HG02970 (cell line): ENCODE measurements at regions not wholly inside any gene's neighbourhood (a gene's known extent, or its start where the extent isn't known, plus 50 kb on each side); places are given as distances from the start of the nearest gene placed in this dataset.

Experiments
- ATAC-seq: cut with Tn5 transposase; IDR thresholded peaks from one replicate; pipeline ENCODE4 v1.9.1; 2021; ENCODE audit warnings: mild to moderate bottlenecking, moderate library complexity, moderate number of reproducible peaks; ENCODE audit not compliant: unreplicated experiment, low FRiP score

DNA sequence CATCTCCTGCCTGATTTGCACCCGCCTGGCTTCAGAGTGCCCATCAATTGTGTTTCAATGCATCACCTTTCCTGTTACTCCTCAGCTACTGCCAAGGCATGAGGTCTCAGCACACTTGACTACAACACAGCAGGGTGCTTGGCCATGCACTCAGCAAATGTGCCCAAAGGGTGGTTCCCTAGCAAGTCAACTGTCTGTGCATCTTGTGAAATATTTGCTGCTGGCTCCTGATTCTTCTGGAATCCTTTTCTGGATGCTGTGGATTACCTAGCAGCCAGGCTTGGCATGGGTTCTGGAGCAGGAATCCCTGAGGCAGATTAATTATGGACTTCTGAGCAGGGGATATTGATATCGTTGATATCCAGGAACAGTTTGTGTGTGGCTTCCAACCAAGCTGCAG, 662.6 kb upstream of the MGMT start:
- ATAC-seq = no peak

DNA sequence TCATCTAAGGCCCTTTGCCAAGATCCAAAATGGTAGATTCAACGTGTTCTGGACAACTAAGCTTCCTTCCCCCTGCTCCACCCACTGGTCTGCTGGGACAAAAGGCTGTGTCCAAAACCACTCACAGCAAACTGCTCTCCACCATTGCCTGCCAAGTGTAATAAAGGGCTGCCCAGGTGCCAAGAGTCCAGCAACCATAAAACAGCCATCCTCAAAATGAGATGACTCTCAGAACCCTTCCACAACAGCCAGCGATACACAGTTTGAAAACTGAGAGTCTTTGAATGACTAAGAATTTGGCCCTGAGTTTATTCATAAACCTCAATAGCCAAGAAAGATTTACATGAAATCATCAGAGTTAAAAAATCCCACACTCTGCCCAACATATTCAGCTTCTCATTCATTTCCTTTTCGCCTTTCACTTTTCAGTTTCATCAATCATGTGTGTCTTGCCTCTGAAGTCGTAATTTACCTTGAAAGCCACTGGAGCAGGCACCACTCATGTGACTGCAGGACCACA, 658.1 kb upstream of the MGMT start:
- no peak for ATAC-seq

DNA sequence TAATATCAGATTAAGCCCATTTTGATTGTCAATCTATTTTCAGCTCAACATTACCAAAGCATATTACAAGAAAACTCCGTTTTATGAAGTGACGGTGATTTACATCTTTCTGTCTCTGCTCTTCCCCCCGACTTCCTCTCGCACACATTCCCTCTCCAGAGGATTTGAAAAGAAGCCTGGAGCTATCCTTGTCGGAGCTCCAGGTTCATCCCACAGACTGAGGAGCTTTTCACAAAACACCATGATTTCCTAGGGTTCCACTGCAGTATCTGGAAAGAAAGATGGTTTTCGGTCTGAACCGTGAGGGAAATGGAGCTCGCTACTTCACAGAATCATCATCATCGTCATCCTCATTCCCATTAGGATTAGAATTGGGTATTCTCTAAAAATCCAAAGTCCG, 655.5 kb upstream of the MGMT start:
- no peak for ATAC-seq

GRCh38 chr10:128812000-128812399, 655.0 kb upstream of the MGMT start:
- ATAC-seq = no peak

- ATAC-seq = no peak
Observed at GRCh38 chr10:128813574-128813973, 653.5 kb upstream of the MGMT start.

DNA sequence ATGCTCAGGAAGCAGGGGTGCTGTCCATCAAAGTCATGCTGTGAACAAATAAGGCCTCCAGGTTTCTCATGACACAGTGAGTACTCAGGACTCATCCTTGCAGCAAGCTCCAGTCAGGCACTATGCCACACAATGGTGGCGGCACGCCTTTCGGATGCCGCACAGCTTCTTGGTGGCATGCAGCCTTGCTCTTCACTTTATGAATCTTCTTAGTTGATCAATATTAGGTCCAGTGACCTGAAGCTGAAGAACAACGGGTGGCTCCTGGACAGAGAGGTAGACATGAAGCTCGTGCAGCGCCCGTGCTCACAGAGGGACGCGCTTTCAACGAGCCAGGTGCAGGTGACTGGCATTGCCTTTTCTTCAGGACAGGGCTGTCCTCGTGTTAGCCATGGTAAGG, 653.0 kb upstream of the MGMT start:
- no peak for ATAC-seq

GRCh38 chr10:128814782-128815181, 652.3 kb upstream of the MGMT start:
- no peak for ATAC-seq

- ATAC-seq = no peak
Observed at GRCh38 chr10:128816726-128817125, 650.3 kb upstream of the MGMT start.

- no peak for ATAC-seq
Observed at GRCh38 chr10:128817636-128818035, 649.4 kb upstream of the MGMT start.

- ATAC-seq = no peak
Observed at GRCh38 chr10:128820663-128821062, 646.4 kb upstream of the MGMT start.

DNA sequence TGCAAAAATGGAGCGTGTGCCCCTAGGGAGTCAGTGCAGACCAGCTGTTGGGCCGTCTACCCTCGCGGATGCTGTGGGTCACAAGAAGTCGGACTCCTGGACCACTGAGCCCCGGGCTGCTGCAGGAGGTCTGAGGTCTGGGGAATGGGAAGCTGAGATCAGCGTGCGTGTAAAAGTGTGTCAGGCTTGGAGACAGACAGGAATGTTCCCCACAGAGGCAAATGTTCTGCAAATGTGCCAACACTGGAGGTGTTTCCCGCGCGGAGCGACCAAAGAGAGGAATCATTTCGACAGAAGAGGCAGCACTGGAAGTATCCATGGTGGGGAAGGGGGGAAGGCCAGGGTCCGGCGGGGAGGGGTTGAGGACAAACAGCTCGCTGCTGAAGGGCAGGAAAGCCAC, 643.8 kb upstream of the MGMT start:
- ATAC-seq = no peak

GRCh38 chr10:128825626-128826025, 641.4 kb upstream of the MGMT start:
- ATAC-seq = no peak

GRCh38 chr10:128833671-128834070, 633.4 kb upstream of the MGMT start:
- ATAC-seq = no peak

- no peak for ATAC-seq
Observed at GRCh38 chr10:128835361-128835760, 631.7 kb upstream of the MGMT start.

DNA sequence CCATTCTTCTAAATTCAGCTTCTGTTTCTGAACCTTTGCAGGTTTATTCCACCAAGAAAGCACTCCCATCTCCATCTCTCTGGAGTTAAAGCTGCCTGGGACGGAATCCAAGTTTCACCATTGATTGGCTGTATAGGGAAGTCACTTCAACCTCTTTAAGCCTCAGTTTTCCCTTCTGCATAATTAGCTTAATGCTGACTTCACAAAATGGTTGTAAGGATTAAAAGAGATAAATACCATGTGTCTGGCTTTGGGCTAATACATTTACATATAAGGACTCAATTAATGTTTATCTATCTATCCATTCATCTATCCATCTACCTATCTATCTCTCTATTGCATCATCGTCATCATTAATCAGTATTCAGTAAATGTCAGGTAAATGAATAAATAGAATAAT, 629.6 kb upstream of the MGMT start:
- no peak for ATAC-seq

DNA sequence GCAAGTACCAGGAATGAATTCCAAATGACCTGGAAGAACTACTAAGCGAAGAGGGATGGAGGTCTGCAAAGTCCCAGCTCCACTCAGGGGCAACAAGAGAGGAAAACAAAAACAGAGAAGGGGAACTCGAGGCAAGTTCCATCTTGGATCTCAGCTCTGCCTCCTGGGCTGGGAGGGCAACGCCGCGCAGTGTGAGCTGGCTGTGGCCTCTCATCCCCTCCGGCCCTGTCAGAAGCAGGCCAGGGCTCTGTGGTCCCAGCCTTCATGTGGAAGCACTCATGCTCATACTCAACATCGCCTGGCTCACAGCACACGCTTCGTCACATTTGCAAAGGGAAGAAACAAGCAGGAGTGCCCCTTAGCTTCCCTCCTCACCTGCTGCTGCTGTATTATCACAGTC, 627.9 kb upstream of the MGMT start:
- no peak for ATAC-seq

DNA sequence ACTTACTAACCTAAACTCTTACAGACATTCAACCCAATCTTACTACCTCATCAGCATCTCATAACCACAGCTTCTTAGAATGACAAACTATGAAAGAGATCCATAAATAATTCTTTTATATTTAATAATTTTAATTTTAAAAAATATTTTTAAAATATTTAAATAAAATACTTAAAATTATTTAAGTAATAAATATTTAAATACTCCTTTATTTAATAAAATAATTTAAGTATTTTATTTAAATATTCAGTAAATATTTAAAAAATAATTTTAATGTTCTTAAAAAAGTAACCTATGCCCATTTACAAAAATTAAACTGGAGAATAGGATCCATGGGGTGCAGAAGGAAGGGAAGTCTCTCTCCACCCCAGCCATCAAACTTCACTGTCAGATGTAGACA, 627.3 kb upstream of the MGMT start:
- ATAC-seq = no peak

DNA sequence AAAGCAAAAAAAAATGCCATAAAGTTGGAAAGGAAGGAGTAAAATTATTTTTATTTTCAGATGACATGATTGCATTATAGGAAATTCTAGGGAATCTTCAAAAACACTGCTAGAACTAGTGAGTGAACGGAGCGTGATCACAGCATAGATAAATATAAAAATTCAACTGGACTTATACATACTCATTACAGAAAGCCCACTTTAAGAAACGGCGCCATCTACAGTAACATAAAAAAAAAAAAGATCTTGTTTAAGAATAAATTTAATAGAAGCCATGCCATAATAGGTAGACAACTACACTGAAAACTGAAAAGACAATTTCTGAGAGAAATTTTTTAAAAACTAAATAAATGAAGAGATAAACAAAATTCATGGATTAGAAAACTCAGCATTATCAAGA, 623.1 kb upstream of the MGMT start:
- ATAC-seq = no peak

GRCh38 chr10:128846927-128847326, 620.1 kb upstream of the MGMT start:
- ATAC-seq = no peak

DNA sequence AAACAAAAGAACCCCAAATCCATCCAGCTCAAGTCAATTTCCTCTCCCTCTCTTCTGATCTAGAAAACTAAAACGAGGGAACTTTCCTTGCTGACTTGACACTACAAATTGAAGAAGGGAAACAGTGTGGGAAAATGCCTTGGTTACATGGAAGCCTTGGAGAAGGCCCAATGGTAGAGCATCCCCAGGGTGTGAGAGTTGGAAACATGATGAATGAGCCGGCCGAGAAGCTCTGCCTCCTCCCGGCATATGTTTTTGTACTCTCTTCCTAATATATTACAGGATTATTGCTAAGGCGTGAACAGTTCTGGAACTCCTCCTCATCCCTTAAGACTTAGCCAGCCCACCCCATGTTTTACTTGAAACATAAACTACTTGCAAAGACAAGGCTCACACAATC, 618.2 kb upstream of the MGMT start:
- no peak for ATAC-seq

DNA sequence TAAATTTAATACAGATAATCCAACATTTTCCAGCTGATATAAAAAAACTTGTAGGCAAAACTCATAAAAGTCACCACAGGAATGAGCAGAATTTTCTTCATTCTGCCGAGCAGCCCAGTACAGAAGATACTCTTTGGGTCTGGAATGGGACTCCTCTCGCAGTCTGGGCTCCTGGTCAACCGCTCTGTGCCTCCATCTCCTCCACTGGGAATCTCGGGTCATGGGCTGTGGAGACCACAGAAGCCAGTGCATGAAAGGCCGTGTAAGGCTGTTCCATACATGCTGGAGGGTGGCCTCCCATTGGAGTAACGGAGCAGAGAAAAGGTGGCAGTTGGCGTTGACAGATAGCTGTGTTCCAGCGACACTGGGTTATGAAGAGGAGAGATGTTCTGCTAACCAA, 616.4 kb upstream of the MGMT start:
- no peak for ATAC-seq

GRCh38 chr10:128851281-128851680, 615.8 kb upstream of the MGMT start:
- no peak for ATAC-seq

- no peak for ATAC-seq
Observed at GRCh38 chr10:128851726-128852125, 615.3 kb upstream of the MGMT start.
